Esophagus squamous epithelium (tissue), 4 donors: ENCODE measurements at regions not wholly inside any gene's neighbourhood (a gene's known extent, or its start where the extent isn't known, plus 50 kb on each side); places are given as distances from the start of the nearest gene placed in this dataset.

Source experiments
- POLR2A ChIP-seq, 4 donors: fragments of 450-650 bp; IDR thresholded peaks; one replicate each; pipeline ENCODE4 v1.6.1; 2017; ENCODE audit warnings: antibody characterized with exemption in 4 of 4, mild to moderate bottlenecking in 4 of 4, moderate library complexity in 3 of 4
- TF ChIP-seq, protein P1 (sequence below), 6 experiments: fragments of 450-650 bp in 4 of 6; fragments of 200-600 bp in 2 of 6; sonication (generic) in 2 of 6; IDR thresholded peaks; one replicate each; pipeline ENCODE4 v1.5.1; 2016 to 2019; ENCODE audit warnings: antibody characterized with exemption in 6 of 6, mild to moderate bottlenecking in 4 of 6, moderate library complexity in 4 of 6

DNA sequence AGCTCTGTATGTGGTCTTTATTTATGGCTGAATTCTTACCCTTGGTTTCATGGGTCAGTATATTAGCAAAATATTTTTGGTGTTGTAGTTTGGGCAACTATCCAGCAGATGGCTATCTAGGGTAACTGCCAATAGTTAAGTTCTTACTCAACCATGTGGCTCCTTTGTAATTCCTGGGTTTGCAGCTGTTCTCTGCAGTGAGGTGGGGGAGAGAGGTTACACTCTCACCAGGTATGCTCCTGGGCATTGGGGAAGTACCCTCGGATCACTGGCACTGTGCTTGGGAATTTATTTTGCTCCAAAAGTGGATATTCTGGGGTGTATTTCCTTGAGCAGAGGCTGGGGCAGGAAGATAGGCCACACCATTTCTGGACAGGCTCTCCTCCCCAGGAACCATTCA, 436.7 kb upstream of the TMPRSS15 start:
- TF ChIP-seq, protein P1, sequence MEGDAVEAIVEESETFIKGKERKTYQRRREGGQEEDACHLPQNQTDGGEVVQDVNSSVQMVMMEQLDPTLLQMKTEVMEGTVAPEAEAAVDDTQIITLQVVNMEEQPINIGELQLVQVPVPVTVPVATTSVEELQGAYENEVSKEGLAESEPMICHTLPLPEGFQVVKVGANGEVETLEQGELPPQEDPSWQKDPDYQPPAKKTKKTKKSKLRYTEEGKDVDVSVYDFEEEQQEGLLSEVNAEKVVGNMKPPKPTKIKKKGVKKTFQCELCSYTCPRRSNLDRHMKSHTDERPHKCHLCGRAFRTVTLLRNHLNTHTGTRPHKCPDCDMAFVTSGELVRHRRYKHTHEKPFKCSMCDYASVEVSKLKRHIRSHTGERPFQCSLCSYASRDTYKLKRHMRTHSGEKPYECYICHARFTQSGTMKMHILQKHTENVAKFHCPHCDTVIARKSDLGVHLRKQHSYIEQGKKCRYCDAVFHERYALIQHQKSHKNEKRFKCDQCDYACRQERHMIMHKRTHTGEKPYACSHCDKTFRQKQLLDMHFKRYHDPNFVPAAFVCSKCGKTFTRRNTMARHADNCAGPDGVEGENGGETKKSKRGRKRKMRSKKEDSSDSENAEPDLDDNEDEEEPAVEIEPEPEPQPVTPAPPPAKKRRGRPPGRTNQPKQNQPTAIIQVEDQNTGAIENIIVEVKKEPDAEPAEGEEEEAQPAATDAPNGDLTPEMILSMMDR (IDR thresholded peaks at IDR 0.05), result peak in 1 of 6 experiments; percentile 10
- no peak for TF ChIP-seq POLR2A (IDR thresholded peaks at IDR 0.05)
